H1 (cell line): ENCODE measurements at regions not wholly inside any gene's neighbourhood (a gene's known extent, or its start where the extent isn't known, plus 50 kb on each side); places are given as distances from the start of the nearest gene placed in this dataset.

ENCODE experiments used
- BCL11A ChIP-seq, 2 experiments: IDR thresholded peaks; one replicate each; pipeline ENCODE4 v1.6.1; 2011; ENCODE audit warnings: low read depth in 2 of 2, low read length in 2 of 2, mild to moderate bottlenecking in 2 of 2
- CBX8 ChIP-seq: fragments of 300-800, 300-1000 bp; sonication (generic); IDR thresholded peaks from 2 replicates; pipeline ENCODE4 v1.7.1; 2016; ENCODE audit warnings: low read depth, low read length, borderline replicate concordance
- CHD2 ChIP-seq: IDR thresholded peaks from 2 replicates; pipeline ENCODE4 v1.6.1; 2012; ENCODE audit warnings: low read length, improper control_type of control experiment
- CREB1 ChIP-seq: IDR thresholded peaks from 2 replicates; pipeline ENCODE4 v1.6.1; 2012; ENCODE audit warnings: inconsistent platforms
- GTF2F1 ChIP-seq: IDR thresholded peaks from 2 replicates; pipeline ENCODE4 v1.6.1; 2012; ENCODE audit warnings: low read depth, low read length, improper control_type of control experiment, borderline replicate concordance
- JUN ChIP-seq: IDR thresholded peaks from 2 replicates; pipeline ENCODE4 v1.6.1; 2011; ENCODE audit warnings: low read depth, mild to moderate bottlenecking, improper control_type of control experiment, low read length
- POLR2A ChIP-seq, 2 experiments: IDR thresholded peaks; 1 replicate in 1 of 2; 2 replicates in 1 of 2; pipeline ENCODE4 v1.6.1; 2011; ENCODE audit warnings: low read depth in 2 of 2, low read length in 2 of 2, mild to moderate bottlenecking in 2 of 2; ENCODE audit errors: control extremely low read depth in 1 of 2
- POLR2AphosphoS5 ChIP-seq: IDR thresholded peaks from 2 replicates; pipeline ENCODE4 v1.6.1; 2011; ENCODE audit warnings: low read depth, low read length
- POU5F1 ChIP-seq: IDR thresholded peaks from 2 replicates; pipeline ENCODE4 v1.6.1; 2011; ENCODE audit warnings: low read depth, mild to moderate bottlenecking, low read length, moderate library complexity
- SIRT6 ChIP-seq: IDR thresholded peaks from one replicate; pipeline ENCODE4 v1.7.1; 2012; ENCODE audit warnings: low read length, inconsistent platforms
- SP2 ChIP-seq: IDR thresholded peaks from 2 replicates; pipeline ENCODE4 v1.6.1; 2012; ENCODE audit warnings: mild to moderate bottlenecking, low read length, inconsistent platforms
- TF ChIP-seq, protein P1 (sequence below), 3 experiments: IDR thresholded peaks; 1 replicate in 2 of 3; 2 replicates in 1 of 3; pipeline versions ENCODE4 v1.5.1 to v1.6.1; 2011; ENCODE audit warnings: low read length in 3 of 3, mild to moderate bottlenecking in 3 of 3, inconsistent platforms in 2 of 3, low read depth in 1 of 3, moderate library complexity in 1 of 3; ENCODE audit not compliant: insufficient read depth in 1 of 3; ENCODE audit errors: control extremely low read depth in 1 of 3
- TF ChIP-seq, protein P2 (sequence below): IDR thresholded peaks from 2 replicates; pipeline ENCODE4 v1.6.1; 2012; ENCODE audit warnings: inconsistent platforms

DNA sequence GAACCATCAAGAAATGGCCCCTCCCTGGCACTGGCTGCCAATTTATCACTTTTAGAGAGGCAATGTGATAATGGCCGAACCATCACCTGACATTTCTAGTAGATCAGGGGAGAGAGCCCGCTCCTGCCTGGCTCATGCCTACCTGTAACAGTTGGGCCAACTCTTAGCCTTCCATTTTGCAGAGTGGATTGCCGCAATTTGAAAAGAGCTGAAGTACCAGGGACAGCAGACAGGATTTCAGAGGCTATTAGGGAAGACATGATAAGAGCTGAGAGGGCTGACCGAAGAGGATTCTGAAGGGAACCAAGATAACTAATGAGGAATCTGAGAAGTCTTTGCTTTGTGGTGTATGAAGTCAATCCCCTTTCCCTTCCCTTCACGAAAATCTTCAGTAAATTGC, 121.2 kb upstream of the ANKRD28 start:
- TF ChIP-seq, protein P1, sequence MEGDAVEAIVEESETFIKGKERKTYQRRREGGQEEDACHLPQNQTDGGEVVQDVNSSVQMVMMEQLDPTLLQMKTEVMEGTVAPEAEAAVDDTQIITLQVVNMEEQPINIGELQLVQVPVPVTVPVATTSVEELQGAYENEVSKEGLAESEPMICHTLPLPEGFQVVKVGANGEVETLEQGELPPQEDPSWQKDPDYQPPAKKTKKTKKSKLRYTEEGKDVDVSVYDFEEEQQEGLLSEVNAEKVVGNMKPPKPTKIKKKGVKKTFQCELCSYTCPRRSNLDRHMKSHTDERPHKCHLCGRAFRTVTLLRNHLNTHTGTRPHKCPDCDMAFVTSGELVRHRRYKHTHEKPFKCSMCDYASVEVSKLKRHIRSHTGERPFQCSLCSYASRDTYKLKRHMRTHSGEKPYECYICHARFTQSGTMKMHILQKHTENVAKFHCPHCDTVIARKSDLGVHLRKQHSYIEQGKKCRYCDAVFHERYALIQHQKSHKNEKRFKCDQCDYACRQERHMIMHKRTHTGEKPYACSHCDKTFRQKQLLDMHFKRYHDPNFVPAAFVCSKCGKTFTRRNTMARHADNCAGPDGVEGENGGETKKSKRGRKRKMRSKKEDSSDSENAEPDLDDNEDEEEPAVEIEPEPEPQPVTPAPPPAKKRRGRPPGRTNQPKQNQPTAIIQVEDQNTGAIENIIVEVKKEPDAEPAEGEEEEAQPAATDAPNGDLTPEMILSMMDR (IDR thresholded peaks at IDR 0.05; ENCODE audit: control extremely low read depth in 1 of 3, insufficient read depth in 1 of 3, low read depth in 1 of 3, low read length in 3 of 3), result no peak
- no peak for TF ChIP-seq POLR2AphosphoS5
- TF ChIP-seq JUN, result no peak
- no peak for TF ChIP-seq POU5F1
- TF ChIP-seq POLR2A (IDR thresholded peaks at IDR 0.05; ENCODE audit: control extremely low read depth in 1 of 2, low read depth in 2 of 2, low read length in 2 of 2), result no peak
- TF ChIP-seq GTF2F1, result no peak
- no peak for TF ChIP-seq CBX8
- TF ChIP-seq BCL11A (IDR thresholded peaks at IDR 0.05; ENCODE audit: low read depth in 2 of 2, low read length in 2 of 2), result no peak
- no peak for TF ChIP-seq SP2
- TF ChIP-seq, protein P2, sequence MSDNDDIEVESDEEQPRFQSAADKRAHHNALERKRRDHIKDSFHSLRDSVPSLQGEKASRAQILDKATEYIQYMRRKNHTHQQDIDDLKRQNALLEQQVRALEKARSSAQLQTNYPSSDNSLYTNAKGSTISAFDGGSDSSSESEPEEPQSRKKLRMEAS, result no peak
- TF ChIP-seq SIRT6, result no peak
- TF ChIP-seq CREB1, result no peak
- TF ChIP-seq CHD2, result no peak
